Neural cell (in vitro differentiated cells): ENCODE measurements at regions not wholly inside any gene's neighbourhood (a gene's known extent, or its start where the extent isn't known, plus 50 kb on each side); places are given as distances from the start of the nearest gene placed in this dataset.

Source experiments
- H2AFZ ChIP-seq: fragments of 200-600, 300-800 bp; sonication (generic), shearing (Covaris generic); 2 replicates; pipeline ENCODE4 v1.6.0; 2014; ENCODE audit warnings: low read depth, mild to moderate bottlenecking, antibody characterized with exemption, low read length, moderate library complexity
- H3F3A ChIP-seq: fragments of 200-600 bp; shearing (Covaris generic); 2 replicates; pipeline ENCODE4 v1.6.1; 2016; ENCODE audit warnings: mild to moderate bottlenecking, moderate library complexity, mixed read lengths, antibody characterized with exemption, low read length; ENCODE audit not compliant: insufficient read depth, poor library complexity, severe bottlenecking
- H3K27ac ChIP-seq: fragments of 200-600, 300-800 bp; sonication (generic), shearing (Covaris generic); 2 replicates; pipeline ENCODE4 v1.5.1; 2014; ENCODE audit warnings: mild to moderate bottlenecking, low read length, moderate library complexity
- H3K27me3 ChIP-seq: fragments of 300-800, 200-600 bp; sonication (generic), shearing (Covaris generic); 2 replicates; pipeline ENCODE4 v1.6.0; 2014; ENCODE audit warnings: mild to moderate bottlenecking, low read depth, low read length, moderate library complexity; ENCODE audit not compliant: insufficient read depth
- H3K36me3 ChIP-seq: fragments of 300-800, 200-600 bp; sonication (generic), shearing (Covaris generic); 2 replicates; pipeline ENCODE4 v1.5.1; 2014; ENCODE audit warnings: mild to moderate bottlenecking, antibody characterized with exemption, low read length, moderate library complexity; ENCODE audit not compliant: insufficient read depth
- H3K4me2 ChIP-seq: fragments of 300-800, 200-600 bp; sonication (generic), shearing (Covaris generic); 2 replicates; pipeline ENCODE4 v1.6.0; 2014; ENCODE audit warnings: mild to moderate bottlenecking, low read length
- H3K4me3 ChIP-seq: fragments of 300-800, 200-600 bp; sonication (generic), shearing (Covaris generic); 2 replicates; pipeline ENCODE4 v1.5.1; 2014; ENCODE audit warnings: mild to moderate bottlenecking, low read length, moderate library complexity
- H3K79me2 ChIP-seq: fragments of 200-600 bp; shearing (Covaris generic); replicated peaks from 2 replicates; pipeline ENCODE4 v1.6.0; 2014; ENCODE audit warnings: mild to moderate bottlenecking, low read length, moderate library complexity; ENCODE audit not compliant: insufficient read depth
- H3K9ac ChIP-seq: fragments of 300-800, 200-600 bp; sonication (generic), shearing (Covaris generic); 2 replicates; pipeline ENCODE4 v1.6.1; 2016; ENCODE audit warnings: mild to moderate bottlenecking, low read length, mixed read lengths
- H3K9me2 ChIP-seq: fragments of 200-600 bp; shearing (Covaris generic); 2 replicates; pipeline ENCODE4 v1.6.1; 2016; ENCODE audit warnings: mild to moderate bottlenecking, low read length, mixed read lengths; ENCODE audit not compliant: insufficient read depth
- H3K9me3 ChIP-seq: fragments of 200-600, 300-800 bp; sonication (generic), shearing (Covaris generic); 2 replicates; pipeline ENCODE4 v1.6.1; 2016; ENCODE audit warnings: mild to moderate bottlenecking, mixed run types, low read length, moderate library complexity, mixed read lengths
- H4K20me1 ChIP-seq: fragments of 200-600 bp; shearing (Covaris generic); 2 replicates; pipeline ENCODE4 v1.6.1; 2016; ENCODE audit warnings: mild to moderate bottlenecking, mixed run types; ENCODE audit not compliant: insufficient read depth
- CTCF ChIP-seq: fragments of 450-650 bp; IDR thresholded peaks from 2 replicates; pipeline ENCODE4 v1.5.1; 2014; ENCODE audit warnings: antibody characterized with exemption, mild to moderate bottlenecking, moderate library complexity; ENCODE audit not compliant: poor library complexity, severe bottlenecking
- EP300 ChIP-seq: fragments of 450-650 bp; conservative IDR thresholded peaks from 2 replicates; pipeline ENCODE4 v1.6.1; 2014; ENCODE audit warnings: antibody characterized with exemption, mild to moderate bottlenecking, moderate library complexity; ENCODE audit not compliant: poor library complexity, severe bottlenecking
- EZH2 ChIP-seq: fragments of 200-600, 300-800 bp; shearing (Covaris generic), sonication (generic); IDR thresholded peaks from 2 replicates; pipeline ENCODE4 v1.6.1; 2014; ENCODE audit warnings: antibody characterized with exemption, low read length, borderline replicate concordance, mild to moderate bottlenecking; ENCODE audit not compliant: insufficient read depth, poor library complexity, severe bottlenecking
- MXI1 ChIP-seq: fragments of 450-650 bp; conservative IDR thresholded peaks from 2 replicates; pipeline ENCODE4 v1.6.1; 2014; ENCODE audit warnings: antibody characterized with exemption, mild to moderate bottlenecking; ENCODE audit not compliant: poor library complexity, severe bottlenecking
- POLR2AphosphoS5 ChIP-seq: IDR thresholded peaks from 2 replicates; pipeline ENCODE4 v1.6.1; 2012
- RAD21 ChIP-seq: fragments of 450-650 bp; conservative IDR thresholded peaks from 2 replicates; pipeline ENCODE4 v1.6.1; 2014; ENCODE audit warnings: antibody characterized with exemption, mild to moderate bottlenecking, moderate library complexity
- SMC3 ChIP-seq: fragments of 450-650 bp; conservative IDR thresholded peaks from 2 replicates; pipeline ENCODE4 v1.6.1; 2014; ENCODE audit warnings: antibody characterized with exemption, mild to moderate bottlenecking, moderate library complexity; ENCODE audit not compliant: poor library complexity
- TAF1 ChIP-seq: IDR thresholded peaks from 2 replicates; pipeline ENCODE4 v1.6.1; 2012; ENCODE audit warnings: low read depth
- TF ChIP-seq, protein P1 (sequence below): IDR thresholded peaks from 2 replicates; pipeline ENCODE4 v1.6.1; 2012; ENCODE audit warnings: borderline replicate concordance

- TF ChIP-seq, protein P1, sequence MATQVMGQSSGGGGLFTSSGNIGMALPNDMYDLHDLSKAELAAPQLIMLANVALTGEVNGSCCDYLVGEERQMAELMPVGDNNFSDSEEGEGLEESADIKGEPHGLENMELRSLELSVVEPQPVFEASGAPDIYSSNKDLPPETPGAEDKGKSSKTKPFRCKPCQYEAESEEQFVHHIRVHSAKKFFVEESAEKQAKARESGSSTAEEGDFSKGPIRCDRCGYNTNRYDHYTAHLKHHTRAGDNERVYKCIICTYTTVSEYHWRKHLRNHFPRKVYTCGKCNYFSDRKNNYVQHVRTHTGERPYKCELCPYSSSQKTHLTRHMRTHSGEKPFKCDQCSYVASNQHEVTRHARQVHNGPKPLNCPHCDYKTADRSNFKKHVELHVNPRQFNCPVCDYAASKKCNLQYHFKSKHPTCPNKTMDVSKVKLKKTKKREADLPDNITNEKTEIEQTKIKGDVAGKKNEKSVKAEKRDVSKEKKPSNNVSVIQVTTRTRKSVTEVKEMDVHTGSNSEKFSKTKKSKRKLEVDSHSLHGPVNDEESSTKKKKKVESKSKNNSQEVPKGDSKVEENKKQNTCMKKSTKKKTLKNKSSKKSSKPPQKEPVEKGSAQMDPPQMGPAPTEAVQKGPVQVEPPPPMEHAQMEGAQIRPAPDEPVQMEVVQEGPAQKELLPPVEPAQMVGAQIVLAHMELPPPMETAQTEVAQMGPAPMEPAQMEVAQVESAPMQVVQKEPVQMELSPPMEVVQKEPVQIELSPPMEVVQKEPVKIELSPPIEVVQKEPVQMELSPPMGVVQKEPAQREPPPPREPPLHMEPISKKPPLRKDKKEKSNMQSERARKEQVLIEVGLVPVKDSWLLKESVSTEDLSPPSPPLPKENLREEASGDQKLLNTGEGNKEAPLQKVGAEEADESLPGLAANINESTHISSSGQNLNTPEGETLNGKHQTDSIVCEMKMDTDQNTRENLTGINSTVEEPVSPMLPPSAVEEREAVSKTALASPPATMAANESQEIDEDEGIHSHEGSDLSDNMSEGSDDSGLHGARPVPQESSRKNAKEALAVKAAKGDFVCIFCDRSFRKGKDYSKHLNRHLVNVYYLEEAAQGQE = no peak
- TF ChIP-seq TAF1 = no peak
- TF ChIP-seq SMC3 = no peak
- no peak for TF ChIP-seq MXI1
- no peak for TF ChIP-seq CTCF
- no peak for TF ChIP-seq RAD21
- no peak for TF ChIP-seq EP300
- no peak for TF ChIP-seq POLR2AphosphoS5
- no peak for TF ChIP-seq EZH2
- H3F3A ChIP-seq = no peaks in the 10 kb centered on the region
- no peaks in the 10 kb centered on the region for H3K9me2 ChIP-seq
- no peaks in the 10 kb centered on the region for H4K20me1 ChIP-seq
- no peak overlapping the region for H3K27ac ChIP-seq
- no peak overlapping the region for H3K4me3 ChIP-seq
- no peak overlapping the region for H3K9ac ChIP-seq
- no peaks in the 10 kb centered on the region for H3K27me3 ChIP-seq
- H3K79me2 ChIP-seq = no peaks in the 10 kb centered on the region
- H3K9me3 ChIP-seq = no peaks in the 10 kb centered on the region
- no peak overlapping the region for H2AFZ ChIP-seq
- H3K4me2 ChIP-seq = no peak overlapping the region
- no peaks in the 10 kb centered on the region for H3K36me3 ChIP-seq
Observed at GRCh38 chr5:105304859-105305258, 1742.3 kb upstream of the NUDT12 start.

DNA sequence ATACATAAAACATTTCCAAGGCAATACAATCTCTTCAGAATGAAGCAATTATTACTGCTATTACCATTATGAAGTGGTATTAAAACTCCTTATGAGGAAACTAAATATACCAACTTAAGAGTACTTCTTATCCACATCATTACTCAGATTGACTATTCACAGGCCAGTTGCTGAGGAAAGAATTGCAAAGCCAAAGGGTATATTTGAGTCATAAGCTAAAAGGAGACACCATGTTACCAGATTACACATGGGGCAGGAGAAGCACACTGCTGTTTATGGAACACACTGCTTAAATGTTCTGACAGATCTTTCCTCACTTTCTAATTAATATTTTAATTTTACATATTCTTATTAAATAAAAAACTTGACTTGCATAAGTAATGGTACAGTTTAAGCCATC is 1726.4 kb upstream of the NUDT12 start:
- no peaks in the 10 kb centered on the region for H3K36me3 ChIP-seq
- H3K9me3 ChIP-seq = no peaks in the 10 kb centered on the region
- no peak overlapping the region for H2AFZ ChIP-seq
- H3K4me2 ChIP-seq = no peak overlapping the region
- no peak for TF ChIP-seq MXI1
- TF ChIP-seq RAD21 = no peak
- H4K20me1 ChIP-seq = no peaks in the 10 kb centered on the region
- H3K4me3 ChIP-seq = no peak overlapping the region
- H3K9ac ChIP-seq = no peak overlapping the region
- H3F3A ChIP-seq = no peaks in the 10 kb centered on the region
- H3K79me2 ChIP-seq = no peaks in the 10 kb centered on the region
- H3K27me3 ChIP-seq = no peaks in the 10 kb centered on the region
- H3K9me2 ChIP-seq = no peaks in the 10 kb centered on the region
- no peak overlapping the region for H3K27ac ChIP-seq

DNA sequence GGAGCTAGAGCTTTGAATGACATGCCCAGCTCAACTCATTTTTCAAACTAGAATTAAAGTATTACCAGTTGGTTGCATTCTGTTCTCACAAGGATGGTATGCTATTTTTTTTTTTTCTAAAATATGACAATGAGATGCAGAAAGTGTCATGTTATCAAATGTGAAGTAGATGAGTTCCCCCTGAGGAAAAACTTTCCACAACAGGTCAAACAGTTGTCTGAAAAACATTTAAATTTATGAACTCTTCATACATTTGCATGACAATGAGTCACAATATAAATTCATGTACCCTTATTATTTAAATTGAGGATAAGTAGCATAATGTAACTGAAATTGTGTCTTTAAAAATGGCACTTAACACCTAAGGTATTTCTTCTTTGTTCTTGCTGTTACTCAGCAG is 1720.5 kb upstream of the NUDT12 start:
- Histone ChIP-seq H4K20me1 (no peaks in the 10 kb centered on the region), H3K9ac (no peak overlapping the region), H3K27me3 (no peaks in the 10 kb centered on the region), H2AFZ (no peak overlapping the region), H3K4me2 (no peak overlapping the region), H3K9me3 (no peaks in the 10 kb centered on the region), H3K36me3 (no peaks in the 10 kb centered on the region), H3K79me2 (no peaks in the 10 kb centered on the region), H3F3A (no peaks in the 10 kb centered on the region), H3K27ac (no peak overlapping the region), H3K4me3 (no peak overlapping the region), H3K9me2 (no peaks in the 10 kb centered on the region)
- no peak for TF ChIP-seq EZH2
- TF ChIP-seq CTCF = no peak
- peak; percentile 68 for TF ChIP-seq EP300
- no peak for TF ChIP-seq SMC3
- peak; percentile 62 for TF ChIP-seq POLR2AphosphoS5
